NT2/D1 (cell line): ENCODE measurements at regions not wholly inside any gene's neighbourhood (a gene's known extent, or its start where the extent isn't known, plus 50 kb on each side); places are given as distances from the start of the nearest gene placed in this dataset.
A peak's percentile ranks its signal among the peaks of the same experiment; 100 is the strongest.

Experiments
- DNase-seq: peaks from one replicate; pipeline ENCODE4 v3.0.0-alpha.2; 2011; ENCODE audit warnings: low read depth, low spot score
- H3K27me3 ChIP-seq: 2 replicates; pipeline ENCODE4 v1.6.0; 2011; ENCODE audit warnings: mild to moderate bottlenecking; ENCODE audit not compliant: insufficient read length, insufficient read depth
- H3K36me3 ChIP-seq: 2 replicates; pipeline ENCODE4 v1.6.1; 2011; ENCODE audit warnings: mild to moderate bottlenecking, low read length, mixed read lengths; ENCODE audit not compliant: insufficient read depth, insufficient read length
- H3K4me1 ChIP-seq: 2 replicates; pipeline ENCODE4 v1.5.1; 2011; ENCODE audit not compliant: insufficient read depth, insufficient read length
- H3K4me3 ChIP-seq: 2 replicates; pipeline ENCODE4 v1.5.1; 2011; ENCODE audit warnings: low read depth; ENCODE audit not compliant: insufficient read length
- H3K9ac ChIP-seq: 2 replicates; pipeline ENCODE4 v1.6.0; 2011; ENCODE audit warnings: low read depth; ENCODE audit not compliant: insufficient read length
- H3K9me3 ChIP-seq: 2 replicates; pipeline ENCODE4 v1.5.1; 2011; ENCODE audit warnings: mild to moderate bottlenecking, low read length; ENCODE audit not compliant: insufficient read depth
- SUZ12 ChIP-seq: IDR thresholded peaks from 2 replicates; pipeline ENCODE4 v1.6.1; 2011; ENCODE audit not compliant: insufficient read length, insufficient read depth; ENCODE audit errors: extremely low read depth
- YY1 ChIP-seq: IDR thresholded peaks from 2 replicates; pipeline ENCODE4 v1.6.1; 2011; ENCODE audit not compliant: insufficient read length, insufficient read depth
- ZNF274 ChIP-seq: IDR thresholded peaks from 2 replicates; pipeline ENCODE4 v1.6.1; 2011; ENCODE audit warnings: mild to moderate bottlenecking, low read depth, low read length

GRCh38 chr3:177354466-177354865 is 157.2 kb upstream of the TBL1XR1 start:
- TF ChIP-seq YY1 = no peak
- no peak for TF ChIP-seq ZNF274
- no peak for TF ChIP-seq SUZ12
- H3K27me3 ChIP-seq = no peaks in the 10 kb centered on the region
- no peak overlapping the region for H3K4me3 ChIP-seq
- no peak for DNase-seq
- no peaks in the 10 kb centered on the region for H3K9me3 ChIP-seq
- H3K9ac ChIP-seq = no peak overlapping the region
- no peaks in the 10 kb centered on the region for H3K36me3 ChIP-seq
- H3K4me1 ChIP-seq = no peaks in the 10 kb centered on the region

- Histone ChIP-seq H3K4me1 (no peaks in the 10 kb centered on the region), H3K9me3 (no peaks in the 10 kb centered on the region), H3K9ac (no peak overlapping the region), H3K4me3 (no peak overlapping the region), H3K36me3 (no peaks in the 10 kb centered on the region), H3K27me3 (no peaks in the 10 kb centered on the region)
- DNase-seq = no peak
- TF ChIP-seq SUZ12 (no peak), ZNF274 (no peak), YY1 (no peak)
Measured at GRCh38 chr3:177356113-177356512, 158.8 kb upstream of the TBL1XR1 start.

- no peaks in the 10 kb centered on the region for H3K9me3 ChIP-seq
- no peaks in the 10 kb centered on the region for H3K27me3 ChIP-seq
- no peaks in the 10 kb centered on the region for H3K36me3 ChIP-seq
- H3K4me1 ChIP-seq = peaks cover 3% of the 10 kb centered on the region
- H3K4me3 ChIP-seq = no peak overlapping the region
- no peak for DNase-seq
- TF ChIP-seq YY1 = no peak
- TF ChIP-seq ZNF274 = no peak
- no peak for TF ChIP-seq SUZ12
- no peak overlapping the region for H3K9ac ChIP-seq
Measured at GRCh38 chr3:177356952-177357351, 159.7 kb upstream of the TBL1XR1 start.

- Histone ChIP-seq H3K36me3 (no peaks in the 10 kb centered on the region), H3K4me1 (peaks cover 3% of the 10 kb centered on the region)
- DNase-seq = no peak
Measured at GRCh38 chr3:177357352-177358090, 160.2 kb upstream of the TBL1XR1 start.

GRCh38 chr3:177358091-177358976 is 161.1 kb upstream of the TBL1XR1 start:
- Histone ChIP-seq H3K9me3 (no peaks in the 10 kb centered on the region), H3K36me3 (no peaks in the 10 kb centered on the region), H3K4me3 (peak overlapping the region; percentile 44), H3K27me3 (no peaks in the 10 kb centered on the region), H3K4me1 (peaks cover 3% of the 10 kb centered on the region), H3K9ac (peak overlapping the region; percentile 81)
- DNase-seq = no peak
- TF ChIP-seq ZNF274 (no peak), SUZ12 (no peak), YY1 (no peak)

More at GRCh38 chr3:177357352-177358090, 160.2 kb upstream of the TBL1XR1 start:
- no peak for TF ChIP-seq ZNF274
- TF ChIP-seq YY1 = no peak
- no peak for TF ChIP-seq SUZ12
- peak overlapping the region; percentile 27 for H3K4me3 ChIP-seq
- H3K9ac ChIP-seq = peak overlapping the region; percentile 58
- H3K27me3 ChIP-seq = no peaks in the 10 kb centered on the region
- H3K9me3 ChIP-seq = no peaks in the 10 kb centered on the region

GRCh38 chr3:177358977-177359592 is 161.8 kb upstream of the TBL1XR1 start:
- Histone ChIP-seq H3K27me3 (no peaks in the 10 kb centered on the region), H3K36me3 (no peaks in the 10 kb centered on the region), H3K9ac (peak overlapping the region; percentile 81), H3K4me3 (peak overlapping the region; percentile 44), H3K9me3 (no peaks in the 10 kb centered on the region), H3K4me1 (peaks cover 3% of the 10 kb centered on the region)
- no peak for DNase-seq
- TF ChIP-seq SUZ12 (no peak), YY1 (no peak)
